Mammary epithelial cell (primary cell): ENCODE measurements at regions not wholly inside any gene's neighbourhood (a gene's known extent, or its start where the extent isn't known, plus 50 kb on each side); places are given as distances from the start of the nearest gene placed in this dataset.
"Not testable (repeated sequence)": the region's sequence is repeated elsewhere in the genome, so short reads cannot be mapped to it uniquely, and the experiment has no call there.

ENCODE experiments used
- CTCF ChIP-seq, 2 donors: IDR thresholded peaks in 1 of 2; conservative IDR thresholded peaks in 1 of 2; 2 replicates each; pipeline ENCODE4 v1.5.1; 2011 to 2012; ENCODE audit warnings: inconsistent platforms in 2 of 2, low read length in 2 of 2, mild to moderate bottlenecking in 2 of 2, control low read depth in 1 of 2, low read depth in 1 of 2; ENCODE audit not compliant: insufficient read depth in 1 of 2; ENCODE audit errors: extremely low read depth in 1 of 2
- EZH2 ChIP-seq: IDR thresholded peaks from 2 replicates; pipeline ENCODE4 v1.6.1; 2012; ENCODE audit warnings: low read length, inconsistent platforms, borderline replicate concordance

GRCh38 chr2:242159921-242160320 lies 290.4 kb downstream of the RTP5 start:
- not testable (repeated sequence) for TF ChIP-seq EZH2; CTCF (conservative IDR thresholded peaks at IDR 0.05 in 1 of 2, IDR thresholded peaks at IDR 0.05 in 1 of 2; ENCODE audit: extremely low read depth in 1 of 2, insufficient read depth in 1 of 2, low read depth in 1 of 2, low read length in 2 of 2)
